ENCODE measurements at regions not wholly inside any gene's neighbourhood (a gene's known extent, or its start where the extent isn't known, plus 50 kb on each side); places are given as distances from the start of the nearest gene placed in this dataset.

- DNase-seq (ENCODE audit: extremely low read depth, low read depth) = no peak
Observed at GRCh38 chr19:27762933-27763332, 1450.0 kb downstream of the UQCRFS1 start.

- no peak for DNase-seq (ENCODE audit: extremely low read depth, low read depth)
Observed at GRCh38 chr19:27759896-27760295, 1453.1 kb downstream of the UQCRFS1 start.

GRCh38 chr19:27758626-27759505 is 1454.1 kb downstream of the UQCRFS1 start:
- DNase-seq (ENCODE audit: extremely low read depth, low read depth) = no peak

- DNase-seq (ENCODE audit: extremely low read depth, low read depth) = no peak
Observed at GRCh38 chr19:27754700-27755099, 1458.3 kb downstream of the UQCRFS1 start.

- no peak for DNase-seq (ENCODE audit: extremely low read depth, low read depth)
Observed at GRCh38 chr19:27753622-27754021, 1459.3 kb downstream of the UQCRFS1 start.

GRCh38 chr19:27752530-27753184 is 1460.3 kb downstream of the UQCRFS1 start:
- no peak for DNase-seq (ENCODE audit: extremely low read depth, low read depth)

GRCh38 chr19:27751044-27751391 is 1461.9 kb downstream of the UQCRFS1 start:
- DNase-seq (ENCODE audit: extremely low read depth, low read depth) = no peak

GRCh38 chr19:27750391-27751043 is 1462.4 kb downstream of the UQCRFS1 start:
- DNase-seq (ENCODE audit: extremely low read depth, low read depth) = no peak

GRCh38 chr19:27748551-27749152 is 1464.3 kb downstream of the UQCRFS1 start:
- no peak for DNase-seq (ENCODE audit: extremely low read depth, low read depth)

- no peak for DNase-seq (ENCODE audit: extremely low read depth, low read depth)
Observed at GRCh38 chr19:27746691-27747380, 1466.1 kb downstream of the UQCRFS1 start.

- no peak for DNase-seq (ENCODE audit: extremely low read depth, low read depth)
Observed at GRCh38 chr19:27745978-27746542, 1466.9 kb downstream of the UQCRFS1 start.

- DNase-seq (ENCODE audit: extremely low read depth, low read depth) = no peak
Observed at GRCh38 chr19:27744926-27745768, 1467.8 kb downstream of the UQCRFS1 start.

- DNase-seq (ENCODE audit: extremely low read depth, low read depth) = no peak
Observed at GRCh38 chr19:27742041-27742440, 1470.9 kb downstream of the UQCRFS1 start.

- DNase-seq (ENCODE audit: extremely low read depth, low read depth) = no peak
Observed at GRCh38 chr19:27741236-27741635, 1471.7 kb downstream of the UQCRFS1 start.

GRCh38 chr19:27740396-27740795 is 1472.6 kb downstream of the UQCRFS1 start:
- no peak for DNase-seq (ENCODE audit: extremely low read depth, low read depth)

GRCh38 chr19:27738569-27739193 is 1474.3 kb downstream of the UQCRFS1 start:
- no peak for DNase-seq (ENCODE audit: extremely low read depth, low read depth)

GRCh38 chr19:27736225-27736624 is 1476.7 kb downstream of the UQCRFS1 start:
- DNase-seq (ENCODE audit: extremely low read depth, low read depth) = no peak

GRCh38 chr19:27735314-27735713 is 1477.6 kb downstream of the UQCRFS1 start:
- DNase-seq (ENCODE audit: extremely low read depth, low read depth) = no peak
